GM23248 (cell line): ENCODE measurements at regions not wholly inside any gene's neighbourhood (a gene's known extent, or its start where the extent isn't known, plus 50 kb on each side); places are given as distances from the start of the nearest gene placed in this dataset.

Source experiments
- DNase-seq: peaks from one replicate; pipeline ENCODE4 v3.0.0-alpha.2; 2015
- H2AFZ ChIP-seq: fragments of 200-600 bp; sonication (generic); 2 replicates; pipeline ENCODE4 v1.6.1; 2016; ENCODE audit warnings: antibody characterized with exemption
- H3F3A ChIP-seq: fragments of 200-600 bp; sonication (generic); 2 replicates; pipeline ENCODE4 v1.6.1; 2016; ENCODE audit warnings: mild to moderate bottlenecking, antibody characterized with exemption, mixed run types; ENCODE audit not compliant: insufficient read depth
- H3K27ac ChIP-seq: fragments of 200-600 bp; sonication (generic); 2 replicates; pipeline ENCODE4 v1.5.1; 2016; ENCODE audit warnings: mild to moderate bottlenecking
- H3K27me3 ChIP-seq: fragments of 200-600 bp; sonication (generic); replicated peaks from 2 replicates; pipeline ENCODE4 v1.6.1; 2016; ENCODE audit warnings: mild to moderate bottlenecking; ENCODE audit not compliant: insufficient read depth
- H3K36me3 ChIP-seq: fragments of 200-600 bp; sonication (generic); 2 replicates; pipeline ENCODE4 v1.6.1; 2016; ENCODE audit warnings: low read depth, mild to moderate bottlenecking
- H3K4me1 ChIP-seq: fragments of 200-600 bp; sonication (generic); 2 replicates; pipeline ENCODE4 v1.6.1; 2016; ENCODE audit warnings: mild to moderate bottlenecking; ENCODE audit not compliant: insufficient read depth
- H3K4me2 ChIP-seq: fragments of 200-600 bp; sonication (generic); one replicate; pipeline ENCODE4 v1.6.1; 2016; ENCODE audit warnings: mild to moderate bottlenecking; ENCODE audit not compliant: unreplicated experiment
- H3K4me3 ChIP-seq: fragments of 200-600 bp; sonication (generic); 2 replicates; pipeline ENCODE4 v1.5.1; 2016; ENCODE audit warnings: mild to moderate bottlenecking
- H3K79me2 ChIP-seq: fragments of 200-600 bp; sonication (generic); 2 replicates; pipeline ENCODE4 v1.6.1; 2016; ENCODE audit warnings: mild to moderate bottlenecking; ENCODE audit not compliant: insufficient read depth
- H3K9ac ChIP-seq: fragments of 200-600 bp; sonication (generic); 2 replicates; pipeline ENCODE4 v1.6.1; 2016; ENCODE audit warnings: mild to moderate bottlenecking
- H3K9me2 ChIP-seq: fragments of 200-600 bp; sonication (generic); 2 replicates; pipeline ENCODE4 v1.6.1; 2016; ENCODE audit warnings: mixed run types, mild to moderate bottlenecking, moderate library complexity; ENCODE audit not compliant: insufficient read depth
- H3K9me3 ChIP-seq: fragments of 200-600 bp; sonication (generic); one replicate; pipeline ENCODE4 v1.6.1; 2017; ENCODE audit warnings: low read depth
- H4K20me1 ChIP-seq: fragments of 200-600 bp; sonication (generic); 2 replicates; pipeline ENCODE4 v1.6.0; 2016; ENCODE audit not compliant: insufficient read depth
- EZH2 ChIP-seq: fragments of 200-600 bp; sonication (generic); IDR thresholded peaks from 2 replicates; pipeline ENCODE4 v1.6.1; 2018; ENCODE audit warnings: antibody characterized with exemption, mild to moderate bottlenecking; ENCODE audit not compliant: insufficient read depth, poor library complexity, severe bottlenecking
- EZH2phosphoT487 ChIP-seq: fragments of 200-600 bp; sonication (generic); IDR thresholded peaks from 2 replicates; pipeline ENCODE4 v1.6.1; 2018; ENCODE audit warnings: antibody characterized with exemption, moderate library complexity, mild to moderate bottlenecking, low read depth; ENCODE audit not compliant: insufficient read depth
- WGBS, 2 experiments: methylation state at CpG; one replicate each; pipeline ENCODE4 v1.1.6; 2015 to 2017; ENCODE audit warnings: low lambda C conversion rate in 2 of 2, low coverage in 1 of 2; ENCODE audit errors: missing lambda C conversion rate in 2 of 2; 5-methylcytosine and 5-hydroxymethylcytosine counted together
- in situ Hi-C: fragments of 300-500 bp; cut with MboI; formaldehyde crosslinking; loops from 2 replicates; pipeline ENCODE4 v1.15.0; 2020

DNA sequence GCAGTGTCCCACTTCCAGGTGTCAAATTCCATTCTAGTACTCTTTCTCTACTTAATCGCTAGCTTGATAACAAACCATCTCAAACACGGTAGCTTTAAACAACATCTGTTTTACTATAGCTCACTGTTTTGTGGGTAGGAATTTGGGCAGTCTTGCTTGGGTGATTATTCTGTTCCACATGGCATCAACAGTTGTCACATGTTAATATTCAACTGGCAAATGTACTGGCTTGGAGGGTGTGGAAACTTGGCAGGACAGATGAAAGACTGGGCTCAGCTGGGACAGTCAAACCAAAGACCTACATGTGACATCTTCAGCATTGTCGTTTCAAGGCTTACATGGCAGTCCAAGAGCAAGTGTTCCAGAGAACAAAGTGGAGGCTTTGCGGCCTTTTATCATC lies 241.8 kb downstream of the PTH2R start:
- no peak overlapping the region for H3K9ac ChIP-seq
- H3K27me3 ChIP-seq: no peaks in the 10 kb centered on the region
- H3K9me2 ChIP-seq: no peaks in the 10 kb centered on the region
- H3K9me3 ChIP-seq: peaks cover 2% of the 10 kb centered on the region
- H2AFZ ChIP-seq: no peak overlapping the region
- H4K20me1 ChIP-seq: no peaks in the 10 kb centered on the region
- H3K4me1 ChIP-seq: no peaks in the 10 kb centered on the region
- H3K4me3 ChIP-seq: no peak overlapping the region
- no peak for DNase-seq
- no peaks in the 10 kb centered on the region for H3K79me2 ChIP-seq
- no peak overlapping the region for H3K27ac ChIP-seq
- no peaks in the 10 kb centered on the region for H3F3A ChIP-seq
- TF ChIP-seq EZH2: no peak
- TF ChIP-seq EZH2phosphoT487: no peak
- in situ Hi-C loops: no loop called here
- H3K36me3 ChIP-seq: no peaks in the 10 kb centered on the region
- H3K4me2 ChIP-seq: no peak overlapping the region
- 7 to 10% methylated on average over 4 of the region's 4 CpGs for WGBS, 2 experiments

DNA sequence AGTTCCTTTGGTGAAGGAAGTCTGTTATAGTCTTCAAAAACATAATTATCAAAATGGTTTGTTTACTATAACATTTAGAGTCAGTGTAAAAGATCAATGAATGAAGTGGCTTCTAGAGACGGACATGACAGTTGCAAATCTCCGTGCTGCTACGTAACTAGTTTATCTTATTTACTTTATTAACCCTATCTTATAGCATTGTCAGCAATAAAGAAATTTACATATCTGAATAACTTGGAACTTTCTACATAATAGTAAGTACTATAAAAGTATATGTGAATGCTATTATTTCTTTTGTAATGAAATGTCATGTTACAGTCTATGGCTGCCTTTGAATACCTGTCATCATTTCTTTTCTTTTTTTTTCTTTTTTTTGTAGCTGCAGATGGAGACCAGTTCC lies 246.8 kb downstream of the PTH2R start:
- WGBS, 2 experiments: 38 to 42% methylated on average over 3 of the region's 3 CpGs
- Histone ChIP-seq H3K9ac (no peak overlapping the region), H4K20me1 (no peaks in the 10 kb centered on the region), H3K4me3 (no peak overlapping the region), H3K4me1 (no peaks in the 10 kb centered on the region), H3K27me3 (no peaks in the 10 kb centered on the region), H3K9me2 (no peaks in the 10 kb centered on the region), H3K36me3 (no peaks in the 10 kb centered on the region), H3K9me3 (peaks cover 2% of the 10 kb centered on the region), H2AFZ (no peak overlapping the region), H3F3A (no peaks in the 10 kb centered on the region), H3K27ac (no peak overlapping the region), H3K79me2 (no peaks in the 10 kb centered on the region), H3K4me2 (no peak overlapping the region)
- TF ChIP-seq EZH2: no peak
- TF ChIP-seq EZH2phosphoT487: no peak
- in situ Hi-C loops: no loop called here
- DNase-seq: no peak

DNA sequence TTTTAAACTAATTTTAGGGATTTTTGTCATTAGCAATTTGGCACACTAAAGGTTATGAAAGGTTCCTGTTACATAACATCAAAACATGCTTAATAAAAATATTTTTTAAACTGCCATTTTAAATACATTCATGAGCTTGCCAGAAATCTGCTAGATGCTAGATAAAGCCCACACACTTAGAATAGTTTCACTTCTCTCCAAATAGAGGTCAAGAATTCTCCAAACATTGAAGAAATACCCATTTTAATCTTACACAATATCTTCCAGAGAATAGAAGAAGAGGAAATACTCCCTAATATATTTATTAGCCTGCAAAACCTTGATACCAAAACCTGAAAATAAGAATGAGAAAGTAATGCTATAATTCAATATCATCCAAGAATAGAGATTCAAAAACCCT lies 247.5 kb downstream of the PTH2R start:
- H3K36me3 ChIP-seq: no peaks in the 10 kb centered on the region

DNA sequence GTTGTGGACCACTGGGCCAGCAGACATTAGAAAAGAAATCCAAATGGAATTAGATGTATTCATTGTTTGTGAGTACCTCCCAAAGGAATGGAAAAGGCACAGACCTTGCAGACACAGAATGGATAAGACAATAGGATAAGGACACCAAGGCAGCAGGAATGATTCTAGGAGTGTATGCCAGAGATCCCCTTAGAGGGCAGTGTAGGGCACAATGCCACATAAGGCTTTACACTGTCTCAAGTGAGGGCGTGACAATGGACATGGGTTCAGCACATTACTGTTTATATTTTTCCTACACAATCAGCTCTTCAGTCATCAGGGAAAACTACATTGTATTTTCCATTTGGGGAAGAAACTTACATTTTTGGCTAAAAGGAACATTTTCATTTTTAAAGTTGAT lies 250.9 kb downstream of the PTH2R start:
- Histone ChIP-seq H3K4me2 (no peak overlapping the region), H3K9ac (no peak overlapping the region), H3K9me3 (no peaks in the 10 kb centered on the region), H4K20me1 (no peaks in the 10 kb centered on the region), H3K27me3 (no peaks in the 10 kb centered on the region), H3K4me3 (no peak overlapping the region), H3K79me2 (no peaks in the 10 kb centered on the region), H3K9me2 (no peaks in the 10 kb centered on the region), H2AFZ (no peak overlapping the region), H3K27ac (no peak overlapping the region), H3K36me3 (no peaks in the 10 kb centered on the region), H3K4me1 (no peaks in the 10 kb centered on the region), H3F3A (no peaks in the 10 kb centered on the region)
- WGBS, 2 experiments: 0 to 8% methylated on average over 1 of the region's 1 CpG
- no peak for DNase-seq
- in situ Hi-C loops: no loop called here
- TF ChIP-seq EZH2 (no peak), EZH2phosphoT487 (no peak)

More for the DNA sequence above, 247.5 kb downstream of the PTH2R start:
- Histone ChIP-seq H3K9me2 (no peaks in the 10 kb centered on the region), H3K79me2 (no peaks in the 10 kb centered on the region), H3K27me3 (no peaks in the 10 kb centered on the region), H2AFZ (no peak overlapping the region), H4K20me1 (no peaks in the 10 kb centered on the region), H3K9ac (no peak overlapping the region), H3K4me3 (no peak overlapping the region), H3K4me1 (no peaks in the 10 kb centered on the region), H3K9me3 (peaks cover 2% of the 10 kb centered on the region), H3F3A (no peaks in the 10 kb centered on the region), H3K4me2 (no peak overlapping the region), H3K27ac (no peak overlapping the region)
- no peak for DNase-seq
- TF ChIP-seq EZH2 (no peak), EZH2phosphoT487 (no peak)
- in situ Hi-C loops: no loop called here

DNA sequence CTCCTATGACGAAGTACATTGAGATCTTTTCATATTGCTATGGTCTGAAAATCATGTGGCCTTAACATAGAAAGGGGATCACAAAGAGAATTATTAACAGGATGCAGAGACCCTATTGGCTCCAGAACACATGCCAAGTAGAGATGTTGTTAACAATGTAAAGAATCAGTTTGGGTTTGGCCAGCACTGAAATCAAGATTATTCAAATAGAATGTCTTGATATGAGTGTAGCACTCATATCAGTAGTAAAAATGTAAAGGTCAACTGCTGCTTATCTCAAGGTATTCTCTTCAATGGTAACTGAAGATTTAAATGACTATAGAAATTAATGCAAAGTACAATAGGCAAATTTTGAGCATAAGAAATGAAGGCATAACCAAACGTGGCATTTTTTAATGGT lies 262.8 kb downstream of the PTH2R start:
- 10 to 12% methylated on average over 2 of the region's 2 CpGs for WGBS, 2 experiments
- Histone ChIP-seq H3K4me2 (no peak overlapping the region), H3K9ac (no peak overlapping the region), H3K9me2 (no peaks in the 10 kb centered on the region), H3F3A (no peaks in the 10 kb centered on the region), H3K27ac (no peak overlapping the region), H3K4me1 (no peaks in the 10 kb centered on the region), H3K27me3 (no peaks in the 10 kb centered on the region), H4K20me1 (no peaks in the 10 kb centered on the region), H3K9me3 (no peaks in the 10 kb centered on the region), H3K79me2 (no peaks in the 10 kb centered on the region), H3K4me3 (no peak overlapping the region), H2AFZ (no peak overlapping the region), H3K36me3 (no peaks in the 10 kb centered on the region)
- DNase-seq: no peak
- TF ChIP-seq EZH2phosphoT487: no peak
- TF ChIP-seq EZH2: no peak
- in situ Hi-C loops: no loop called here
